GM12892 (cell line): ENCODE measurements at regions not wholly inside any gene's neighbourhood (a gene's known extent, or its start where the extent isn't known, plus 50 kb on each side); places are given as distances from the start of the nearest gene placed in this dataset.

Experiments used
- POLR2A ChIP-seq: IDR thresholded peaks from 2 replicates; pipeline ENCODE4 v1.6.1; 2011; ENCODE audit warnings: low read depth, low read length, control low read depth
- POLR2AphosphoS5 ChIP-seq: IDR thresholded peaks from 2 replicates; pipeline ENCODE4 v1.6.1; 2011; ENCODE audit warnings: low read depth, low read length, control low read depth
- TAF1 ChIP-seq: IDR thresholded peaks from 2 replicates; pipeline ENCODE4 v1.6.1; 2011; ENCODE audit warnings: low read depth, mild to moderate bottlenecking, control low read depth, low read length, borderline replicate concordance

DNA sequence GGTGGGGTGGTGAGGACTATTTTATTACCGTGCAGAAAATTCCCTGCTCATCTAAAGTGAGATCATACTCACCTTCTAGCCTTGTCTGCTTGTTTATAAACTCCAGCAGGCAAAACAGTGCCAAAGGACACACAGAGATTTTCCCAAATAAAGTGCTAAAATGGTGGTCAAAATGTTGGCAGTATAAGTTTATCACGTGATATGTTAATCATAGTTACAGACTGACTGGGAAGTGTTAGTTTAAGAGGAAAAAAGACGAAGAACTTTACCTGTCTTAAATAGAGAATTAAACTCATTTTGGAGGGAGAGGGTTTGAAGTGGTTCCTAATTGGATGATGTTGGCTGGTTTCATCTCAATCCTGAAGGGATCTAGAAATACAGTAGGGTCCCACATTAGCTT lies 691.7 kb upstream of the FANCL start:
- TF ChIP-seq TAF1 (no peak), POLR2A (no peak), POLR2AphosphoS5 (no peak)
